HG03378 (cell line): ENCODE measurements at regions not wholly inside any gene's neighbourhood (a gene's known extent, or its start where the extent isn't known, plus 50 kb on each side); places are given as distances from the start of the nearest gene placed in this dataset.
"Not testable (repeated sequence)": the region's sequence is repeated elsewhere in the genome, so short reads cannot be mapped to it uniquely, and the experiment has no call there.

Experiments
- ATAC-seq: cut with Tn5 transposase; IDR thresholded peaks from one replicate; pipeline ENCODE4 v1.9.1; 2021; ENCODE audit warnings: mild to moderate bottlenecking, moderate library complexity; ENCODE audit not compliant: unreplicated experiment

- no peak for ATAC-seq
Observed at GRCh38 chr7:86209036-86209435, 434.7 kb upstream of the GRM3 start.

- ATAC-seq, result no peak
Observed at GRCh38 chr7:86207740-86208139, 436.0 kb upstream of the GRM3 start.

- no peak for ATAC-seq
Observed at GRCh38 chr7:86202833-86203232, 440.9 kb upstream of the GRM3 start.

GRCh38 chr7:86201767-86202166, 441.9 kb upstream of the GRM3 start:
- no peak for ATAC-seq

GRCh38 chr7:86199881-86200614, 443.7 kb upstream of the GRM3 start:
- no peak for ATAC-seq

GRCh38 chr7:86190351-86190750, 453.4 kb upstream of the GRM3 start:
- no peak for ATAC-seq

- no peak for ATAC-seq
Observed at GRCh38 chr7:86181474-86181873, 462.2 kb upstream of the GRM3 start.

GRCh38 chr7:86164827-86165226, 478.9 kb upstream of the GRM3 start:
- ATAC-seq, result no peak

GRCh38 chr7:86158111-86158510, 485.6 kb upstream of the GRM3 start:
- ATAC-seq, result no peak

GRCh38 chr7:86155623-86156022, 488.1 kb upstream of the GRM3 start:
- no peak for ATAC-seq

GRCh38 chr7:86152926-86153325, 490.8 kb upstream of the GRM3 start:
- no peak for ATAC-seq

- ATAC-seq, result no peak
Observed at GRCh38 chr7:86149024-86149665, 494.6 kb upstream of the GRM3 start.

GRCh38 chr7:86148501-86148900, 495.2 kb upstream of the GRM3 start:
- no peak for ATAC-seq

GRCh38 chr7:86137343-86137742, 506.4 kb upstream of the GRM3 start:
- no peak for ATAC-seq

- no peak for ATAC-seq
Observed at GRCh38 chr7:86130268-86130667, 513.4 kb upstream of the GRM3 start.

GRCh38 chr7:86123476-86123875, 520.2 kb upstream of the GRM3 start:
- ATAC-seq, result no peak

GRCh38 chr7:86094166-86094669, 549.5 kb upstream of the GRM3 start:
- ATAC-seq, result no peak

- no peak for ATAC-seq
Observed at GRCh38 chr7:86091369-86091768, 552.3 kb upstream of the GRM3 start.

- no peak for ATAC-seq
Observed at GRCh38 chr7:86089455-86089854, 554.3 kb upstream of the GRM3 start.

GRCh38 chr7:86064572-86064971, 579.1 kb upstream of the GRM3 start:
- ATAC-seq, result not testable (repeated sequence)

- ATAC-seq, result no peak
Observed at GRCh38 chr7:86058649-86059048, 585.1 kb upstream of the GRM3 start.

- ATAC-seq, result no peak
Observed at GRCh38 chr7:86050918-86051317, 592.8 kb upstream of the GRM3 start.
